H9 (cell line): ENCODE measurements at regions not wholly inside any gene's neighbourhood (a gene's known extent, or its start where the extent isn't known, plus 50 kb on each side); places are given as distances from the start of the nearest gene placed in this dataset.

Experiments used
- DNase-seq: peaks from one replicate; pipeline ENCODE4 v3.0.0-alpha.2; 2017
- H2AFZ ChIP-seq: one replicate; pipeline ENCODE4 v1.6.1; 2013; ENCODE audit warnings: mild to moderate bottlenecking, low read length, control low read depth, moderate library complexity
- H2AK5ac ChIP-seq: 2 replicates; pipeline ENCODE4 v1.6.1; 2013; ENCODE audit warnings: low read length, control low read depth, mixed read lengths; ENCODE audit not compliant: insufficient read length
- H2BK120ac ChIP-seq: one replicate; pipeline ENCODE4 v1.6.1; 2013; ENCODE audit warnings: low read depth, mild to moderate bottlenecking, low read length, control low read depth, inconsistent platforms; ENCODE audit not compliant: poor library complexity, severe bottlenecking
- H2BK12ac ChIP-seq: 2 replicates; pipeline ENCODE4 v1.6.1; 2013; ENCODE audit warnings: low read length, control low read depth, mixed read lengths, low read depth; ENCODE audit not compliant: insufficient read length
- H2BK15ac ChIP-seq: 2 replicates; pipeline ENCODE4 v1.6.1; 2013; ENCODE audit warnings: low read depth, low read length, control low read depth
- H2BK20ac ChIP-seq: one replicate; pipeline ENCODE4 v1.6.1; 2013; ENCODE audit warnings: low read depth, mild to moderate bottlenecking, low read length, control low read depth, inconsistent platforms; ENCODE audit not compliant: poor library complexity, severe bottlenecking
- H2BK5ac ChIP-seq: 2 replicates; pipeline ENCODE4 v1.6.1; 2013; ENCODE audit warnings: low read length, control low read depth, mixed read lengths; ENCODE audit not compliant: insufficient read length
- H3K14ac ChIP-seq: 2 replicates; pipeline ENCODE4 v1.6.1; 2013; ENCODE audit warnings: low read length, control low read depth; ENCODE audit not compliant: insufficient read depth
- H3K18ac ChIP-seq: 2 replicates; pipeline ENCODE4 v1.6.1; 2013; ENCODE audit warnings: low read depth, mild to moderate bottlenecking, mixed read lengths, low read length, control low read depth; ENCODE audit not compliant: insufficient read length
- H3K23ac ChIP-seq: 2 replicates; pipeline ENCODE4 v1.6.1; 2013; ENCODE audit warnings: low read length, control low read depth, mixed read lengths, low read depth; ENCODE audit not compliant: insufficient read length
- H3K23me2 ChIP-seq: 2 replicates; pipeline ENCODE4 v1.6.1; 2013; ENCODE audit warnings: low read depth, mild to moderate bottlenecking, mixed read lengths, low read length, control low read depth; ENCODE audit not compliant: insufficient read length, poor library complexity, severe bottlenecking
- H3K27ac ChIP-seq: 2 replicates; pipeline ENCODE4 v1.5.1; 2013; ENCODE audit warnings: low read length, control low read depth, mixed read lengths, low read depth; ENCODE audit not compliant: insufficient read length
- H3K27me3 ChIP-seq: 2 replicates; pipeline ENCODE4 v1.6.1; 2013; ENCODE audit warnings: low read length, control low read depth, inconsistent platforms; ENCODE audit not compliant: insufficient read depth
- H3K4ac ChIP-seq: 2 replicates; pipeline ENCODE4 v1.6.1; 2013; ENCODE audit warnings: low read depth, mild to moderate bottlenecking, control low read depth, inconsistent platforms, low read length, moderate library complexity
- H3K4me1 ChIP-seq: 2 replicates; pipeline ENCODE4 v1.6.1; 2013; ENCODE audit warnings: low read length, control low read depth, inconsistent platforms; ENCODE audit not compliant: insufficient read depth
- H3K4me2 ChIP-seq: 2 replicates; pipeline ENCODE4 v1.6.1; 2013; ENCODE audit warnings: low read length, control low read depth, mixed read lengths; ENCODE audit not compliant: insufficient read length, insufficient read depth
- H3K56ac ChIP-seq: 2 replicates; pipeline ENCODE4 v1.6.1; 2013; ENCODE audit warnings: low read depth, mild to moderate bottlenecking, mixed read lengths, low read length, control low read depth; ENCODE audit not compliant: insufficient read length
- H3K79me1 ChIP-seq: 2 replicates; pipeline ENCODE4 v1.6.1; 2013; ENCODE audit warnings: low read depth, mild to moderate bottlenecking, moderate library complexity, low read length, control low read depth, inconsistent platforms; ENCODE audit not compliant: insufficient read depth, poor library complexity, severe bottlenecking
- H3K79me2 ChIP-seq: 2 replicates; pipeline ENCODE4 v1.6.1; 2013; ENCODE audit warnings: low read length, control low read depth, inconsistent platforms; ENCODE audit not compliant: insufficient read depth
- H3K9ac ChIP-seq: 2 replicates; pipeline ENCODE4 v1.6.1; 2013; ENCODE audit warnings: low read length, control low read depth, mixed read lengths; ENCODE audit not compliant: insufficient read length; ENCODE audit errors: extremely low read depth
- H3K9me3 ChIP-seq: one replicate; pipeline ENCODE4 v1.6.1; 2013; ENCODE audit warnings: low read depth, low read length, inconsistent platforms; ENCODE audit not compliant: control insufficient read depth
- H3T11ph ChIP-seq: one replicate; pipeline ENCODE4 v1.6.1; 2013; ENCODE audit warnings: mild to moderate bottlenecking, low read length, control low read depth, inconsistent platforms
- H4K20me1 ChIP-seq: one replicate; pipeline ENCODE4 v1.6.1; 2013; ENCODE audit not compliant: control insufficient read depth, insufficient read length, insufficient read depth
- H4K5ac ChIP-seq: 2 replicates; pipeline ENCODE4 v1.6.1; 2013; ENCODE audit warnings: low read depth, mild to moderate bottlenecking, mixed read lengths, low read length, control low read depth; ENCODE audit not compliant: insufficient read length
- H4K8ac ChIP-seq: replicated peaks from 2 replicates; pipeline ENCODE4 v1.6.1; 2013; ENCODE audit warnings: low read length, control low read depth, mixed read lengths, low read depth; ENCODE audit not compliant: insufficient read length
- H4K91ac ChIP-seq: 2 replicates; pipeline ENCODE4 v1.6.1; 2013; ENCODE audit warnings: low read depth, mild to moderate bottlenecking, moderate library complexity, mixed read lengths, low read length, control low read depth; ENCODE audit not compliant: insufficient read length
- H3K27ac Mint-ChIP-seq, 3 experiments: 2 replicates in 2 of 3; 3 replicates in 1 of 3; pipeline ENCODE4 v1.8.0; 2020 to 2021; ENCODE audit warnings: mixed read lengths in 3 of 3, mild to moderate bottlenecking in 1 of 3, moderate library complexity in 1 of 3
- H3K27me3 Mint-ChIP-seq: 2 replicates; pipeline ENCODE4 v1.8.0; 2021; ENCODE audit warnings: low read depth, mild to moderate bottlenecking, moderate library complexity, mixed read lengths
- H3K36me3 Mint-ChIP-seq, 3 experiments: 2 replicates in 2 of 3; 3 replicates in 1 of 3; pipeline ENCODE4 v1.8.0; 2020 to 2021; ENCODE audit warnings: low read depth in 3 of 3, mixed read lengths in 3 of 3; ENCODE audit not compliant: insufficient read depth in 1 of 3
- H3K4me1 Mint-ChIP-seq, 2 experiments: 2 replicates each; pipeline ENCODE4 v1.8.0; 2020; ENCODE audit warnings: mixed read lengths in 2 of 2
- H3K4me3 Mint-ChIP-seq, 2 experiments: 2 replicates in 1 of 2; 3 replicates in 1 of 2; pipeline ENCODE4 v1.8.0; 2020 to 2021; ENCODE audit warnings: mild to moderate bottlenecking in 2 of 2, mixed read lengths in 2 of 2, moderate library complexity in 1 of 2
- H3K9me3 Mint-ChIP-seq, 2 experiments: 2 replicates in 1 of 2; 3 replicates in 1 of 2; pipeline ENCODE4 v1.8.0; 2020; ENCODE audit warnings: mild to moderate bottlenecking in 2 of 2, mixed read lengths in 2 of 2, moderate library complexity in 1 of 2
- CTCF ChIP-seq: fragments of 200-600 bp; sonication (generic); conservative IDR thresholded peaks from 3 replicates; pipeline ENCODE4 v1.8.0; 2021; ENCODE audit warnings: antibody characterized with exemption, mild to moderate bottlenecking
- WGBS: extraction: QIAGEN DNeasy Blood & Tissue Kit; methylation state at CpG from one replicate; pipeline ENCODE4 v1.1.7; 2013; ENCODE audit warnings: missing lambda C conversion rate, low lambda C conversion rate, mixed read lengths; ENCODE audit not compliant: insufficient read length; ENCODE audit errors: extremely low coverage; 5-methylcytosine and 5-hydroxymethylcytosine counted together

DNA sequence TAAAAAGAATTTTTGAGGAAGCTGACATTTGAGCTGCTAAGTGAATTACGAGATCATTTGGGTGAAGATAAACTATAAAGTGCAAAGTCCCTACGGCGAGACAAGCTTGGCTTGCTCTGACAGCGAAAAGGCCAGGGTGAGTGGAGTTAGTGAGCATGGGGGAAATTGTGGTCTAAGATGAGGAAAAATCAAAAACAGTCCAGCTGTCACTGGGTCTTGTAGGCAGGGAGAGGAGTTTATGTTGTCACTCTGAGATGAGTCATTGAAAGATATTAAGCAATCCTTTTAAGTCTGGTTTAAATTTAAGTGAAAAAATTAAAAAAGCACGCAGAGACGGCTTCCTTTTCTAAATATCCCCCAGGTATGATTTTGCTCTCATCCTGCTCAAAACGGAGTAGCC lies 601.9 kb downstream of the MRPL39 start:
- Histone ChIP-seq H3K79me2 (no peaks in the 10 kb centered on the region), H3K27me3 (no peaks in the 10 kb centered on the region), H3K4me1 (no peaks in the 10 kb centered on the region), H2AK5ac (no peak overlapping the region), H3K9ac (no peak overlapping the region), H3K4ac (no peak overlapping the region), H3K18ac (no peak overlapping the region), H4K8ac (no peak overlapping the region), H3K23me2 (no peaks in the 10 kb centered on the region), H4K91ac (no peak overlapping the region), H2AFZ (no peak overlapping the region), H3K79me1 (no peaks in the 10 kb centered on the region), H3K56ac (no peak overlapping the region), H2BK15ac (no peak overlapping the region), H3K4me2 (no peak overlapping the region), H2BK20ac (no peak overlapping the region), H2BK120ac (no peak overlapping the region), H4K5ac (no peak overlapping the region), H3K23ac (no peak overlapping the region), H3K27ac (no peak overlapping the region), H2BK12ac (no peak overlapping the region), H2BK5ac (no peak overlapping the region), H3T11ph (no peak overlapping the region), H3K14ac (no peak overlapping the region), H3K9me3 (no peaks in the 10 kb centered on the region), H4K20me1 (no peaks in the 10 kb centered on the region)
- no peak for DNase-seq
- WGBS, result no CpG with 5 or more reads among the region's 7 CpGs
- H3K4me3 Mint-ChIP-seq, result no peak overlapping the region
- no peaks in the 10 kb centered on the region for H3K4me1 Mint-ChIP-seq
- no peaks in the 10 kb centered on the region for H3K27me3 Mint-ChIP-seq
- H3K27ac Mint-ChIP-seq, result no peak overlapping the region
- H3K9me3 Mint-ChIP-seq, result peaks cover 38 to 56% of the 10 kb centered on the region in 2 experiments
- TF ChIP-seq CTCF, result no peak
- H3K36me3 Mint-ChIP-seq, result peaks cover 2 to 11% (median 8%) of the 10 kb centered on the region in 3 experiments; a peak in 6 of 7 replicates
